ENCODE measurements at regions not wholly inside any gene's neighbourhood (a gene's known extent, or its start where the extent isn't known, plus 50 kb on each side); places are given as distances from the start of the nearest gene placed in this dataset.

DNA sequence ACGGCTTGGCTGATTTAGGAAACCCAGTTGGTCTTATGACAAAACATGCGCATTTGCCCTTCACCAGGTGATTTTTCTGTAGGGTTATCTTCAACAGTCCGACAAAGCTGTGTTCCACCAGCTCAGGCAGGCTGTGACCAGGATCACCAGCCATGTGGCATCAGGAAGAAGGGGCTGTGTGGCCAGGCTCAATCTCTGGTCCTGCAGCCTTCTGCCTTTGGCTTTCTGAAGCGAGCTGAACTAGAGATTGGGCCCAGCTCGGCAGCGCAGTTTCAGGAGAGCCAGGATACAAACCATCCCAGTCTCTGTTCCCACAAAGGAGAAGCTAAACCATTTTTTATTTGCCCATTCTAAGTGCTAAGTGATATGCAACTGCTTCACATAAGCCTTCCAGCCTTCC, 282.3 kb downstream of the SOX11 start:
- H3K27me3 ChIP-seq, result no peaks in the 10 kb centered on the region
- peaks cover 12% of the 10 kb centered on the region for H3K4me1 ChIP-seq
- no peaks in the 10 kb centered on the region for H3K9me3 ChIP-seq
- H3K27ac ChIP-seq, result no peak overlapping the region
- no peaks in the 10 kb centered on the region for H4K20me1 ChIP-seq
- H3K4me3 ChIP-seq, result no peak overlapping the region
- no peaks in the 10 kb centered on the region for H3K36me3 ChIP-seq
- no peak overlapping the region for H3K9ac ChIP-seq
- no peak for TF ChIP-seq Cebpa-rat (IDR thresholded peaks at IDR 0.05)
- H3K4me2 ChIP-seq, result peak overlapping the region; percentile 62

DNA sequence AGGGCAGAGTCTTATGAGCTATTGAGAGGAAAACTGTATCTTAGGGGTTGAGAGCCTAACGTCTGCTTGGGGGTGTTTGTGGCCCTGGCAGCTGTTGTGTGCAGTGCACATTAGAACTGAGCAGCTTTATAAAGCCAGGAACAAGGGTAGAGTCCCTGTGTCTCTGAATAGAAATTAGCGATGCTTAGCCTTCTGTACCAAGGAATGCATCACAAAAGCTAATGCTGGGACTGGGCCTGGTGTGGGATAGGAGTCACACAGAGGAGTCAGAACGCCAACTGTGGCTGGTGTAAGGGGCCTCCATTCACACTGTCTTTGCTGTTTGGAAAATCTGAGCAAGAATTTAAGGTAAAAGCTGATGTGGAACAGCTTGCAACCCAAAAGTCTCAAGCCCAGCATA, 283.2 kb downstream of the SOX11 start:
- no peaks in the 10 kb centered on the region for H3K9me3 ChIP-seq
- no peaks in the 10 kb centered on the region for H3K27me3 ChIP-seq
- no peaks in the 10 kb centered on the region for H3K36me3 ChIP-seq
- H3K4me3 ChIP-seq, result no peak overlapping the region
- TF ChIP-seq Cebpa-rat (IDR thresholded peaks at IDR 0.05), result no peak
- H3K4me1 ChIP-seq, result peaks cover 12% of the 10 kb centered on the region
- no peak overlapping the region for H3K4me2 ChIP-seq
- H3K9ac ChIP-seq, result no peak overlapping the region
- no peaks in the 10 kb centered on the region for H4K20me1 ChIP-seq
- H3K27ac ChIP-seq, result no peak overlapping the region

GRCh38 chr2:5976531-5977065, 284.4 kb downstream of the SOX11 start:
- Histone ChIP-seq H3K36me3 (no peaks in the 10 kb centered on the region), H3K4me2 (no peak overlapping the region), H3K9ac (no peak overlapping the region), H4K20me1 (no peaks in the 10 kb centered on the region), H3K4me3 (no peak overlapping the region), H3K9me3 (no peaks in the 10 kb centered on the region), H3K27me3 (no peaks in the 10 kb centered on the region), H3K27ac (no peak overlapping the region), H3K4me1 (peaks cover 19% of the 10 kb centered on the region)
- no peak for TF ChIP-seq Cebpa-rat (IDR thresholded peaks at IDR 0.05)

GRCh38 chr2:5977477-5977876, 285.3 kb downstream of the SOX11 start:
- TF ChIP-seq Cebpa-rat (IDR thresholded peaks at IDR 0.05), result no peak
- Histone ChIP-seq H3K36me3 (no peaks in the 10 kb centered on the region), H3K4me2 (no peak overlapping the region), H3K27ac (no peak overlapping the region), H3K9ac (no peak overlapping the region), H3K4me1 (peaks cover 22% of the 10 kb centered on the region), H4K20me1 (no peaks in the 10 kb centered on the region), H3K4me3 (no peak overlapping the region), H3K9me3 (no peaks in the 10 kb centered on the region), H3K27me3 (no peaks in the 10 kb centered on the region)

GRCh38 chr2:5978131-5978751, 286.1 kb downstream of the SOX11 start:
- no peak for TF ChIP-seq Cebpa-rat (IDR thresholded peaks at IDR 0.05)
- H3K27me3 ChIP-seq, result no peaks in the 10 kb centered on the region

DNA sequence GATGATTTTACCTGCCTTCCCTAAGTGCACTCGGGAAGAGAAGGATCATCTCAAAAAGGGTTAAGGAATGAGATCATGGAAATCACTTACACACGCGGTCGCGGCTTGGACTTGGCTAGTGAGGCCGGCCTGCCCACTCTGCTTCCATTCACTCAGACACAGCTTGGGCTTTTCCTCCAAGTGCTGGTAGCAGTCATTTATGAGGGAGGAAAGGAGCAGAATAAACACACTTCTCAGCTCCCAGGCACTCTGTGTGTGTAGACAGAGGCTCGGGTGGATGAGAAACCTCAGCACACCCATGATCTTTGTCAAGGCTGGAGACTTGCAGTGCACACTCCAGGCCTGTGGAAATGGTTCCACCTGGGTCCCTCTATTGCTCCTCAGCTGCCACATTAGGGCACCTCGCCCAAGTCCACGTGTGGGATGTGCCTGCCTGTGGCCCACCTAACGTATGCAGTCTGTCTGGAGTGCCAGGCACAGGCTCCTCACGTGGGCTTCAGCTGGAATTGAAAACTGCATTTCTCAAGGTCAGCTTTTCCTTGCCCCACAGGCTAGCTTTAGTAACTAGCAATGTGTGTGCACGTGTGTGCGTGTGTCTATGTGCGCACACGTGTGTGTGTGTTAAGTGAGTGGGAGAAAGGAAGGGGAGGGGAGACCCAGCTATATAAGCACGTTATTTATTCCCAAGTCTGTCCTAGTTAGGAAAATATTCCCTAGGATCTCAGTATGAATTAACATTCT, 288.4 kb downstream of the SOX11 start:
- H3K4me1 ChIP-seq, result peaks cover 10% of the 10 kb centered on the region
- H3K9me3 ChIP-seq, result no peaks in the 10 kb centered on the region
- H3K36me3 ChIP-seq, result no peaks in the 10 kb centered on the region
- H4K20me1 ChIP-seq, result no peaks in the 10 kb centered on the region
- H3K27ac ChIP-seq, result no peak overlapping the region
- TF ChIP-seq Cebpa-rat (IDR thresholded peaks at IDR 0.05), result no peak
- H3K4me3 ChIP-seq, result no peak overlapping the region
- no peak overlapping the region for H3K9ac ChIP-seq
- no peak overlapping the region for H3K4me2 ChIP-seq
- H3K27me3 ChIP-seq, result no peaks in the 10 kb centered on the region

More at GRCh38 chr2:5978131-5978751, 286.1 kb downstream of the SOX11 start:
- Histone ChIP-seq H3K4me3 (no peak overlapping the region), H4K20me1 (no peaks in the 10 kb centered on the region), H3K27ac (no peak overlapping the region), H3K9me3 (no peaks in the 10 kb centered on the region), H3K4me1 (peaks cover 22% of the 10 kb centered on the region), H3K9ac (no peak overlapping the region), H3K36me3 (no peaks in the 10 kb centered on the region), H3K4me2 (no peak overlapping the region)

DNA sequence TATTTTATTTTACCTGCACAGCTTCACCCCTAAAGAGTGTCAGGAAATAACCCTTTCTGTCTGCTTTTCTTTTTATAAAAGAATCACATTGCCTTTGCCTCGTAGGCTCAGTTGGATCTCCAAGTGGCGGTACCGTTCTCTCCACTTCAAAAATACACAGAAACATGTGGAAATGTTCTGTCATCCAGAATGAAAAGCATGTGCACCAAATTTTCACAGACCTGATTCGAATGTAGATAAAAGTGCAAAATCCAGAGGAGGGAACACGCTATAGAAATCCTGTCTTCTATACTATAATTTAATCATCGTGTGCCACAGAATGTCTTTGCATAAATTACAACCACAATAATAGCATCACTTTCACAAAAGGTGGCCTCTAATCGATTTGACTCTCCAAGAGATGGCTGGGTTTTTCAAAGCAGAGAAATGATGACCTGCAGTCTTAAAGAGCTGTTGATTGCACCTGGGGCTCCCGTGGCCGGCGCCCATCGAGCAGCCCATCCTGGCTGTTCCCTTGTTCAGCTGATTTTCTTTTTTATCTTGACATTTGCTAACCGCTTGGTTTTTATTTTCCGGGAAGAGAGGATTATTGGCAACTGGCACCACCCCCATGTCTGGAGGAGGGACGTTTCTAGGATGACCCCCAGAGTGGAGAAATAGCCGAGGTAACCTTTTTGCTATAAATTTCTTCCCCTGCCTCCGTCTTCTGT, 290.2 kb downstream of the SOX11 start:
- Histone ChIP-seq H3K4me3 (no peak overlapping the region), H4K20me1 (no peaks in the 10 kb centered on the region), H3K9ac (no peak overlapping the region), H3K4me2 (no peak overlapping the region), H3K27ac (no peak overlapping the region), H3K27me3 (no peaks in the 10 kb centered on the region), H3K36me3 (no peaks in the 10 kb centered on the region), H3K4me1 (peaks cover 18% of the 10 kb centered on the region), H3K9me3 (no peaks in the 10 kb centered on the region)
- no peak for TF ChIP-seq Cebpa-rat (IDR thresholded peaks at IDR 0.05)

DNA sequence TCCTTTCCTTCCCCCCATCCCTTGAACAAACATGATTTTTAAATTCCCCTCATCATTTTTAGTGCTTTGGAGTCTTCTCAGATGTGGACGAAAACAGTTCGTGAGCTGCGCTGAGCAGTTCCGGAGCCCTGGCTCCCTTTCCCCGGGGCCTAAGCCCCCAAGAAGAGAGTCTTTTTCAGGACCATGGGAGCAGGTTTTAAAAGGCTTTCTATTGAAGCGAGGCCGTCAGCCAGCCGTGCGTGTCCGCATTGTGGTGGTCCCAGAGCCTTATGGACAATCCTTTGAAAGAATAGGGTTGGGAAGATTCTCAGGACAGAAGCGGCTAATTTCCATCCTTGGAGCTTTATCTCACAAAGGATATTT, 290.7 kb downstream of the SOX11 start:
- H3K27me3 ChIP-seq, result no peaks in the 10 kb centered on the region
- H3K9ac ChIP-seq, result no peak overlapping the region
- H3K36me3 ChIP-seq, result no peaks in the 10 kb centered on the region
- peaks cover 18% of the 10 kb centered on the region for H3K4me1 ChIP-seq
- no peaks in the 10 kb centered on the region for H3K9me3 ChIP-seq
- H3K27ac ChIP-seq, result no peak overlapping the region
- TF ChIP-seq Cebpa-rat (IDR thresholded peaks at IDR 0.05), result no peak
- no peak overlapping the region for H3K4me3 ChIP-seq
- H4K20me1 ChIP-seq, result no peaks in the 10 kb centered on the region
- H3K4me2 ChIP-seq, result no peak overlapping the region

GRCh38 chr2:5983511-5984272, 291.5 kb downstream of the SOX11 start:
- no peaks in the 10 kb centered on the region for H3K36me3 ChIP-seq
- H3K4me1 ChIP-seq, result peaks cover 18% of the 10 kb centered on the region
- no peaks in the 10 kb centered on the region for H4K20me1 ChIP-seq
- H3K4me3 ChIP-seq, result no peak overlapping the region
- TF ChIP-seq Cebpa-rat (IDR thresholded peaks at IDR 0.05), result no peak
- H3K27ac ChIP-seq, result no peak overlapping the region
- no peaks in the 10 kb centered on the region for H3K9me3 ChIP-seq
- H3K4me2 ChIP-seq, result no peak overlapping the region
- no peak overlapping the region for H3K9ac ChIP-seq
- H3K27me3 ChIP-seq, result no peaks in the 10 kb centered on the region

All from BLaER1 (cell line).